A204.1 (cell line): ENCODE measurements at regions not wholly inside any gene's neighbourhood (a gene's known extent, or its start where the extent isn't known, plus 50 kb on each side); places are given as distances from the start of the nearest gene placed in this dataset.
"Not testable (repeated sequence)": the region's sequence is repeated elsewhere in the genome, so short reads cannot be mapped to it uniquely, and the experiment has no call there.

Source experiments
- FAIRE-seq: peaks from 2 replicates; lab custom pipeline; 2012; peaks lifted over from hg19 to GRCh38; lab: Jason Lieb, UNC

GRCh38 chrX:144197057-144197456, 313.2 kb downstream of the UBE2NL start:
- FAIRE-seq = not testable (repeated sequence)

- FAIRE-seq = not testable (repeated sequence)
These were observed 318.9 kb downstream of the UBE2NL start for GRCh38 chrX:144202726-144203125.

- not testable (repeated sequence) for FAIRE-seq
These were observed 324.6 kb downstream of the UBE2NL start for GRCh38 chrX:144208360-144209024.

- no peak for FAIRE-seq
These were observed 330.8 kb downstream of the UBE2NL start for GRCh38 chrX:144214651-144215050.

GRCh38 chrX:144219035-144219434, 335.2 kb downstream of the UBE2NL start:
- no peak for FAIRE-seq

GRCh38 chrX:144231116-144231785, 347.4 kb downstream of the UBE2NL start:
- FAIRE-seq = not testable (repeated sequence)

GRCh38 chrX:144253356-144253755, 369.5 kb downstream of the UBE2NL start:
- no peak for FAIRE-seq

GRCh38 chrX:144259054-144259453, 375.2 kb downstream of the UBE2NL start:
- no peak for FAIRE-seq

GRCh38 chrX:144265641-144266040, 381.8 kb downstream of the UBE2NL start:
- no peak for FAIRE-seq

GRCh38 chrX:144275367-144275766, 391.5 kb downstream of the UBE2NL start:
- FAIRE-seq = no peak

GRCh38 chrX:144275843-144276242, 392.0 kb downstream of the UBE2NL start:
- no peak for FAIRE-seq

- no peak for FAIRE-seq
These were observed 409.4 kb downstream of the UBE2NL start for GRCh38 chrX:144293229-144293628.

- FAIRE-seq = no peak
These were observed 412.1 kb downstream of the UBE2NL start for GRCh38 chrX:144295921-144296320.

- FAIRE-seq = no peak
These were observed 413.4 kb downstream of the UBE2NL start for GRCh38 chrX:144297221-144297620.

- FAIRE-seq = no peak
These were observed 443.6 kb downstream of the UBE2NL start for GRCh38 chrX:144327495-144327894.

GRCh38 chrX:144333429-144333828, 449.6 kb downstream of the UBE2NL start:
- no peak for FAIRE-seq

- FAIRE-seq = no peak
These were observed 450.7 kb downstream of the UBE2NL start for GRCh38 chrX:144334577-144334976.

- no peak for FAIRE-seq
These were observed 451.5 kb downstream of the UBE2NL start for GRCh38 chrX:144335402-144335801.

GRCh38 chrX:144379156-144379555, 495.3 kb downstream of the UBE2NL start:
- no peak for FAIRE-seq

- FAIRE-seq = no peak
These were observed 504.9 kb downstream of the UBE2NL start for GRCh38 chrX:144388738-144389137.
